Body of pancreas (tissue), 4 donors: ENCODE measurements at regions not wholly inside any gene's neighbourhood (a gene's known extent, or its start where the extent isn't known, plus 50 kb on each side); places are given as distances from the start of the nearest gene placed in this dataset.

ENCODE experiments used
- CTCF ChIP-seq, 7 experiments: fragments of 450-650 bp in 4 of 7; fragments of 200-600 bp in 3 of 7; sonication (generic) in 3 of 7; IDR thresholded peaks; one replicate each; pipeline ENCODE4 v1.5.1; 2016 to 2019; ENCODE audit warnings: antibody characterized with exemption in 7 of 7
- POLR2A ChIP-seq, 3 donors: fragments of 450-650 bp; IDR thresholded peaks; one replicate each; pipeline ENCODE4 v1.6.1; 2016; ENCODE audit warnings: antibody characterized with exemption in 3 of 3, mild to moderate bottlenecking in 2 of 3

- TF ChIP-seq CTCF (IDR thresholded peaks at IDR 0.05) (no peak), POLR2A (IDR thresholded peaks at IDR 0.05) (no peak)
Measured at GRCh38 chr4:33715841-33716395, 2528.4 kb downstream of the ARAP2 start.
